SK-N-SH (cell line): ENCODE measurements at regions not wholly inside any gene's neighbourhood (a gene's known extent, or its start where the extent isn't known, plus 50 kb on each side); places are given as distances from the start of the nearest gene placed in this dataset.

Experiments used
- POLR2AphosphoS5 ChIP-seq: IDR thresholded peaks from 2 replicates; pipeline ENCODE4 v1.6.1; 2012; ENCODE audit warnings: low read depth, low read length
- SIN3A ChIP-seq: IDR thresholded peaks from 2 replicates; pipeline ENCODE4 v1.6.1; 2012; ENCODE audit warnings: low read depth, mild to moderate bottlenecking, low read length, moderate library complexity, borderline replicate concordance
- YY1 ChIP-seq: IDR thresholded peaks from 2 replicates; pipeline ENCODE4 v1.4.0; 2012; ENCODE audit warnings: low read depth, mild to moderate bottlenecking
- TF ChIP-seq, protein P1 (sequence below): IDR thresholded peaks from 2 replicates; pipeline ENCODE4 v1.6.1; 2012; ENCODE audit warnings: mild to moderate bottlenecking, low read depth, low read length, moderate library complexity

DNA sequence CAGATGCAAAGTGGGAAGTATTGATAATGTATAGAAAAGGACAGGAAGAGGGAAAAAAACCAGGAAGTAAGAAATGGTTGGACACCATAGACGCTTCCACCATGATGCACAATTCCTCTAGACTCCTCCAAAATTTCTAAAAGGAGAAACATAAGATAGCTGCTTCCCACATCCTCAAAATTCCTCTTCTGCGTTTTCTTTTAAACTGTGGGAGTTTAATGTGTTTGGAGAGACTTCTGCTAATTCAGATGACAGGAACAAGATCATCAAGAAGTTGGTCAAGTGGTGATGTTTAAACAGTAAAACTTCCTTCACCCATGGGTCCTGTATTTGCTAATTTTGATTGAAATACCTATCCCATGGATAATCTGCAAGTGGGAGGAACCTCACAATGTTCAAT is 130.2 kb downstream of the IRS2 start:
- TF ChIP-seq YY1 (no peak), POLR2AphosphoS5 (no peak), SIN3A (no peak)
- TF ChIP-seq, protein P1, sequence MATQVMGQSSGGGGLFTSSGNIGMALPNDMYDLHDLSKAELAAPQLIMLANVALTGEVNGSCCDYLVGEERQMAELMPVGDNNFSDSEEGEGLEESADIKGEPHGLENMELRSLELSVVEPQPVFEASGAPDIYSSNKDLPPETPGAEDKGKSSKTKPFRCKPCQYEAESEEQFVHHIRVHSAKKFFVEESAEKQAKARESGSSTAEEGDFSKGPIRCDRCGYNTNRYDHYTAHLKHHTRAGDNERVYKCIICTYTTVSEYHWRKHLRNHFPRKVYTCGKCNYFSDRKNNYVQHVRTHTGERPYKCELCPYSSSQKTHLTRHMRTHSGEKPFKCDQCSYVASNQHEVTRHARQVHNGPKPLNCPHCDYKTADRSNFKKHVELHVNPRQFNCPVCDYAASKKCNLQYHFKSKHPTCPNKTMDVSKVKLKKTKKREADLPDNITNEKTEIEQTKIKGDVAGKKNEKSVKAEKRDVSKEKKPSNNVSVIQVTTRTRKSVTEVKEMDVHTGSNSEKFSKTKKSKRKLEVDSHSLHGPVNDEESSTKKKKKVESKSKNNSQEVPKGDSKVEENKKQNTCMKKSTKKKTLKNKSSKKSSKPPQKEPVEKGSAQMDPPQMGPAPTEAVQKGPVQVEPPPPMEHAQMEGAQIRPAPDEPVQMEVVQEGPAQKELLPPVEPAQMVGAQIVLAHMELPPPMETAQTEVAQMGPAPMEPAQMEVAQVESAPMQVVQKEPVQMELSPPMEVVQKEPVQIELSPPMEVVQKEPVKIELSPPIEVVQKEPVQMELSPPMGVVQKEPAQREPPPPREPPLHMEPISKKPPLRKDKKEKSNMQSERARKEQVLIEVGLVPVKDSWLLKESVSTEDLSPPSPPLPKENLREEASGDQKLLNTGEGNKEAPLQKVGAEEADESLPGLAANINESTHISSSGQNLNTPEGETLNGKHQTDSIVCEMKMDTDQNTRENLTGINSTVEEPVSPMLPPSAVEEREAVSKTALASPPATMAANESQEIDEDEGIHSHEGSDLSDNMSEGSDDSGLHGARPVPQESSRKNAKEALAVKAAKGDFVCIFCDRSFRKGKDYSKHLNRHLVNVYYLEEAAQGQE, result no peak
